ENCODE measurements at regions not wholly inside any gene's neighbourhood (a gene's known extent, or its start where the extent isn't known, plus 50 kb on each side); places are given as distances from the start of the nearest gene placed in this dataset.

- TF ChIP-seq ZFX (IDR thresholded peaks at IDR 0.05; ENCODE audit: borderline replicate concordance), result no peak
- no peak for TF ChIP-seq CTCF (IDR thresholded peaks at IDR 0.05)
Observed at GRCh38 chr11:70854901-70855556, 397.3 kb downstream of the SHANK2 start.
